ENCODE measurements at regions not wholly inside any gene's neighbourhood (a gene's known extent, or its start where the extent isn't known, plus 50 kb on each side); places are given as distances from the start of the nearest gene placed in this dataset.

DNA sequence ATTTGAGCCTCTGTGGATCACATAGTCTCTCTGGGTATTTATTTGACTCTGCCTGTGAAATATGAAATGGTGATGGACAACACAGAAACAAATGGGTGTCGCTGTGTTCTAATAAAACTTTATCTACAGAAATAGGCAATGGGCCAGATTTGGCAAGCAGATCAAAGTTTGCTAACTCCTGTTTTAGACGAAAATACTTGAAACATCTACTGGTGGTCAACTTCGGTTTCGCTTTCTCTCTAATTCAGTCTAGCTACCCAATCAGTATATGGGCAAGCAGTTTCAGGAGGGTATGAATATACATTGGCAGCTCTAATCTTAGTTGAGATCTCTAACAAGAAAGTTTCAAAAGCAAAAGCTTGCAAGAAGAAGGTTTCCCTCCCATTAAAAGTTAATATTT is 60.1 kb upstream of the DYNLRB2 start:
- TF ChIP-seq, protein P1, sequence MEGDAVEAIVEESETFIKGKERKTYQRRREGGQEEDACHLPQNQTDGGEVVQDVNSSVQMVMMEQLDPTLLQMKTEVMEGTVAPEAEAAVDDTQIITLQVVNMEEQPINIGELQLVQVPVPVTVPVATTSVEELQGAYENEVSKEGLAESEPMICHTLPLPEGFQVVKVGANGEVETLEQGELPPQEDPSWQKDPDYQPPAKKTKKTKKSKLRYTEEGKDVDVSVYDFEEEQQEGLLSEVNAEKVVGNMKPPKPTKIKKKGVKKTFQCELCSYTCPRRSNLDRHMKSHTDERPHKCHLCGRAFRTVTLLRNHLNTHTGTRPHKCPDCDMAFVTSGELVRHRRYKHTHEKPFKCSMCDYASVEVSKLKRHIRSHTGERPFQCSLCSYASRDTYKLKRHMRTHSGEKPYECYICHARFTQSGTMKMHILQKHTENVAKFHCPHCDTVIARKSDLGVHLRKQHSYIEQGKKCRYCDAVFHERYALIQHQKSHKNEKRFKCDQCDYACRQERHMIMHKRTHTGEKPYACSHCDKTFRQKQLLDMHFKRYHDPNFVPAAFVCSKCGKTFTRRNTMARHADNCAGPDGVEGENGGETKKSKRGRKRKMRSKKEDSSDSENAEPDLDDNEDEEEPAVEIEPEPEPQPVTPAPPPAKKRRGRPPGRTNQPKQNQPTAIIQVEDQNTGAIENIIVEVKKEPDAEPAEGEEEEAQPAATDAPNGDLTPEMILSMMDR (IDR thresholded peaks at IDR 0.05), result no peak
- TF ChIP-seq POLR2A (IDR thresholded peaks at IDR 0.05), result no peak
